HG03439 (cell line): ENCODE measurements at regions not wholly inside any gene's neighbourhood (a gene's known extent, or its start where the extent isn't known, plus 50 kb on each side); places are given as distances from the start of the nearest gene placed in this dataset.
"Not testable (repeated sequence)": the region's sequence is repeated elsewhere in the genome, so short reads cannot be mapped to it uniquely, and the experiment has no call there.

ENCODE experiments used
- ATAC-seq: cut with Tn5 transposase; IDR thresholded peaks from one replicate; pipeline ENCODE4 v1.9.1; 2021; ENCODE audit warnings: mild to moderate bottlenecking, moderate library complexity; ENCODE audit not compliant: unreplicated experiment

DNA sequence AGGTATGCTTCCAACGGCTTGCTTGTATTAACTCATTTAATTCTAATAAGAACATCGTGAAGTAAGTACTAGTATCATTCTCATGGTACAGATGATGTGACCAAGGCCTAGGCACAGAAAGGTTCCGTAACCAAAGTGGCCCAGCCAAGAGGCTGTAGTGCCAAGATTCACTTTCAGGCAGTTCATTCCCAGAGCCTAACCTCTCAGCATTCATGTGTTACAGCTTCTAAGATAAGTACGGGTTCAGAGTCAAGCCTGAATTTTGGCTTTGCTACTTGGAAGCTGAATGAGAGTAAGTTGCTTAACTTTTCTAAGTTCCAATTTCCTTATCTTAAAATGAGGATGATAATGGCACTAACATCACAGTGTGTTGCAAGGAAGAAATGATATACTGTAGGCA lies 379.9 kb downstream of the AEBP2 start:
- ATAC-seq = no peak

DNA sequence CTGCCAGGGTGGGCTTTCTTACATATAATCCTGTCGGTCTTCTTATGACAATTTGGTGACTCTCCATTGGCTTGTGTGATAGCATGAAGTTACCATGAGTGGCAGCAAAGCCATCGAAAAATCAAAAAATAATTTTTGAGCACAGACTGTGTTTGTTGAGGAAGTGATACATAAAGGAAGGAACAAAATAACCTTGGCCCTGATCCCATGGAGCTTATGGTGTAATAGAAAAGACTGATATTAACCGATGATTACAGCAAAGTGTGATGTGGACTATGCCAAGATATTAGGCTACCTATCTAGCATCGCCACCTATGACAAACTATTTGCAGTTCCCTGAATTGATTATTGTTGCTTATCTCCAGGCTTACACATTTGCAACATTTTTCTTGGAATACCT lies 383.2 kb downstream of the AEBP2 start:
- no peak for ATAC-seq

DNA sequence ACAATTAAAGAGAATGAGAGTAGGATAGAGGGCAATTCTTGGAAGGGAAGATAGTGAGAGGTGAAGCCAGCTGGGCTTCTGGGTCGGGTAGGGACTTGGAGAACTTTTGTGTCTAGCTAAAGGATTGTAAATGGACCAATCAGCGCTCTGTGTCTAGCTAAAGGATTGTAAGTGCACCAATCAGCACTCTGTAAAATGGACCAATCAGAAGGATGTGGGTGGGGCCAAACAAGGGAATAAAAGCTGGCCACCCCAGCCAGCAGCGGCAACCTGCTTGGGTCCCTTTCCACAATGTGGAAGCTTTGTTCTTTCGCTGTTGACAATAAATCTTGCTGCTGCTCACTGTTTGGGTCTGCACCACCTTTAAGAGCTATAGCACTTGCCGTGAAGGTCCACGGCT lies 384.0 kb downstream of the AEBP2 start:
- not testable (repeated sequence) for ATAC-seq

DNA sequence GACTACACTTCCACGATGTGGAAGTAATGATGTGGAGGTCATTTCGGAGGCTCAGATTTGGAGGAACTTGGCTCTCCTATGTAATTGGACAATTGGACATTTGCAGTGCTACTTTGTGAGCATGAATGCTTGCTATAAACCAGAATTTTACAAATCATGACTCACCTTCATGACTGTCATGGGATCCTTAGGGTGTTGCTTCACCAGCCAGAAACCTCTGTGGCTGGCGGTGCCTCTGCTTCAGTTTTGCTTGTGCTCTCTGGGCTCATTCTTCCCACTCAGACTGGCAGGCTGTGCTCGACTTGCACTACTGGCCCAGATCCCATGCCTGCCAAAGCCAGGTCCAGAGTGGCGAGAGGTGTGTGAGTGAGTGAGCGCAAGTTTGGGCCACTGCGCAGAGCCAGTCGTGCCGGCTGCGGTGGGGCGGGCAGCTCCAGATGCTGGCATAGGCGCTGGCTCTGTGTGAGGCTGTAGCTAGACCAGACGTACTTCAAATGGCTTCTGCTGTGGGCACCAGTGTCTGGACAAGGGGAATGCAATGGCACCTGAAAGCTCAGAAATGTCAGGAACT lies 387.8 kb downstream of the AEBP2 start:
- no peak for ATAC-seq

DNA sequence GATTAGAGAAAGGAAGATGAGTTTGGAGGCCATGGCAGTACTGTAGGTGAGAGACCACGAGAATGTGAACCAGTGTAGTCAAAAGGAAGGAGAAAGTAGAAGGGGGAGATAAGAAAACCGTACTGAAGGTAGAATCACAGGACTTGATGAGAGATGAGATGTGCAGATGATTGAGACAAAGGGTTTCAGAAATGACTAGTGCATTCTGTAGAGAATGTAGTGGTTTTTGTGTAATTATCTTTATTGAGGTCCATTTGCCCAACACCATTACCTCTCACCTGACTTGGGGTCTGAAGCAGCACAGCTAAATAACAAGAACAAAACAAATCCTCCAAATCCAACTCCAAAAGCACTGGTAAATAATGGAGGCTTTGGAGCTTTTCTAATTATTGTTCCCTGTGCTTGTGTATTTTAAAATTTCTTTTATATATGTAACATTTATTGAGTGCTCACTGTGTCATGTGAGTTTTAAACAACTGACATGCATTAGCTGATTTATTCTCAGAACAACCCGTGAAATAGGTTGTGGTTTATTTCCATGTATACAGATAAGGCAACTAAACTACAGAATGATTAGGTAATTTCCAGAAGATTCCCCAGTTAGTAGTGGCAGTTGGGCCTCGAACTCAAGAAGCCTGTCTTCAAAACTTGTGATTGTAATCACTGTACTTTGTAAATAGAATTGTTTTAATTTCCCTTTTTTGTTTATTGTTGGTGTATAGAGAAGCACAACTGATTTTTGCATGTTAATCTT lies 390.0 kb downstream of the AEBP2 start:
- ATAC-seq = no peak

DNA sequence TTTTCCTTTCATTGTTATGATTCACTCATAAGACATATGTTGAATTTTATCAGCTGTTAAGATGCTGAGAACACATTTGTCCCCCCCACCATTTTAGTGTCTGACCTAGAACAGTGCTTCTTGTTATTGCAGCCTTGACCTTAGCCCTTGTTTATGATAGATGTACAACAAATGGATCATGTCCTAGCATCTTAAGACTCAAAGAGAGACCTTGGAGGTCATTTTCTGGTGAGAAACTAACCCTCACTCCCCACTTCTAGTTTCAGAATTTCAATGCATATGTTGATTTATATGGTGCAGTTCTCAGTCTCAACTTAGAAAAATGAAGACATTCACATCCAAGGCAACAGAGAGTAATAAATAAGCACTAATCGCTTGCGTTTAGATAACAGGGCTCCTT lies 391.2 kb downstream of the AEBP2 start:
- ATAC-seq = no peak

DNA sequence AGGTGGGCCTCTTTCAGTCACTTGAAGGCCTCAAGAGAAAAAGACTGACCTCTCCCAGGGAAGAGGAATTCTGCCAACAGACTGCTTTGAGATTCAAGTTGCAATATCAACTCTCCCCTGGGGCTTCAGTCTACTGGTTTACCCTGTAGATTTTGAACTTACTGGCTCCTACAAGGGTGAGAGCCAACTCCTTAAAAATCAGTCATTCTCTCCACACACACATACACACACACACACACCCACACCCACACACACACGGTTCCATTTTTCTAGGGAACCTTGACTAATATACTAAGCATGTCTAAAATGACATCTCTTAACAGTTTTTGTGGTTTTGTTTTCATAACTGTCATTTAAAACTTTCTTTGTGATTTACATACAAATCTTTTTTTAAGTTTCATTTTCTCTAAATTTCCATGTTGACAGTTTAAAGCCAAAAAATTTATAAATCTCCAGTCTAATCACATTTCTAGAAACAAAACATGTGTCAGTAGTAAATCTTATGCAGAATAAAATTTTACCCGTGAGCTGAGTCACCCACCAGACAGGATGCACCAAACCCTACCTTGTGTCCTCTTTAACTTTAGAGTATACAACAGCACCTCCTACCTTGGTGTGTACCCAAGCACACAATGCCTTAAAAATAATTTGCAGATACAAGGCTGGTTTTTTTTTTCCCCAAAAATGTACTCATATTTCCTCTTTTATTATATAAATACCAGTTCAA lies 394.6 kb downstream of the AEBP2 start:
- no peak for ATAC-seq

DNA sequence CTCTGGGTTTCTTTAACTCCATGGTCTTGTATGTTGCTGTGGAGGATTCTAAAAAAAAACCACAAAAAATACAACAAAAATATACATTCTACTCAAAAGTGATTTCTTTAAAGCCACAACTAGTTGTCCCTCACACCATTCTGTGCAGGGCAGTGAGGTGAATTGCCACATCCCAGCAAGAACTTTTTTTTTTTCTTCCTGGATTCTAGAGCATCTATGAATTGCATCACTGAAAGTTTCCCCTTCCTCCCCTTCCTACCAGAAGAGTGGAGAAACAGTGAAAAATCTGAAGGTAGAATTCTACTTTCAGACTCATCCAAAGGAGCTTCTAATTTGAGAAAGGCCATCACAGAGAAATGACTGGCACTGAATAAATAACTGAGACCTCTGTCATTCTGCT lies 395.3 kb downstream of the AEBP2 start:
- no peak for ATAC-seq

DNA sequence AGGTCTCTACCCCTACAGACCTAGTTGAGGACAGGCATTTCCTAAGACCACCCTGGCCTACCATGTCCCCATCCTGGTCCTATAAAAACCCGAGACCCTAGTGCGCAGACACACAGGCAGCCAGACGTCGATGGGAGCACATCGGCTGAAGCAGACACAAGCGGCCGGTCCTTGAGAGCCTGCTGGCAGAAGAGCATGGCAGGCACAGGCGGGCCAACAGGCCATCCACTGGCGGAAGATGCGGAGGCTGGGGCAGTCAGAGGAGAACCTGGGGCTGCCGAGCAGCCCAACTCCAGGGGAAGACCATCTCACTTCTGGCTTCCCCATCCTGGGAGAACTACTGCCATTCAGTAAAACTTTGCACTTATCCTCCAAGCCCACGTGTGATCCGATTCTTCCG lies 396.8 kb downstream of the AEBP2 start:
- no peak for ATAC-seq

DNA sequence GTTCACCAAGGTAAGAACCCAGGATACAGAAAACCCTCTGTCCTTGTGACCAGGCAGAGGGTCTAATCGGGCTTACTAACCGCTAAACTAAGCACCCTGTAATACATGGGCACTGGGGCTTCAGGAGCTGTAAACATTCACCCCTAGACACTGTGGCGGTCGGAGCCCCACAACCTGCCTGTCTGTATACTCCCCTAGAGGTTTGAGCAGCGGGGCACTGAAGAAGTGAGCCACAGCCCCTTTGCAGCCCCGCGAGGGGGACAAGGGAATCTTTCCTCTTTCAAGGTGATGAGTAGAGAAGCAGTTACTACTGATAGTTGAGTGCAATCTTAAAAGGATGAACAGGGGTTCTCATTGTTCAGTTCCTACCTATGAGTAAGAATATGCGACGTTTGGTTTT lies 397.2 kb downstream of the AEBP2 start:
- no peak for ATAC-seq

DNA sequence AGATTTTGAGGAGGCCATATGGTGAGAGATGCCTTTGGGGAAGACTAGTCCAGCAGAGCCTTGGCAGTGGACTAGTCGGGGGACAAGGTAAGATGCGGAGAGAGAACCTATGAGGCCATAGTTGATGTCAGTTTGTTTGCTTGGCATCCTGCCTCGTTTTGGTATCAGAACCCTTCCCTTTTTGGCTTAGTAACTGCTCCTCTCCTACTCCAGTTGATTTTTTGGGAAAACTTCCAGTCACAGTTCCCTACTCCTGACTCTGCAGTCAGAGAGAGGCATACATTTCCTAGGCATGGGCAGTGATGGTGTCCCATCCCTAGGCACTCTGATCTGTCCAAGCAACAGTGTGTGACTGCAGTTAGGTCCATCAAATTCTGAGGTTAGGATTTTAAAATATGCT lies 398.3 kb downstream of the AEBP2 start:
- no peak for ATAC-seq

DNA sequence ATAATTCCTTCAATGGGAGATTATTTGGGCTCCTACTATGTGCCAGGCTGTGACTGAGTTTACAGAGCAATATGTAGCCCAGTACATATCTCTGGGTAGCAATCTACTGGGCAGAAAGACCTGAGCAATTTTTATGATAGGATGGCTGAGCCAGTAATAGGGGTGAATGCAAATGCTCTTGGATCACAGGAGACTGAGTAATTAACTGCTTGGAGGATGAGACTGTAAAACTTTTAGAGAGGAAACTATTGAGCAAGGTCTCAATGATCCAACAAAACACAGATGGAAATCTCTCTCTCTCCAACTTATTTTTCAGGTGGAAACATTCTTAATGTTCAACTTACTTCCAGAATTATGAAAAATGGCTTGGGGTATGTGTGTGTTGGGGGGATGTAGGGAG lies 402.2 kb downstream of the AEBP2 start:
- ATAC-seq = no peak

DNA sequence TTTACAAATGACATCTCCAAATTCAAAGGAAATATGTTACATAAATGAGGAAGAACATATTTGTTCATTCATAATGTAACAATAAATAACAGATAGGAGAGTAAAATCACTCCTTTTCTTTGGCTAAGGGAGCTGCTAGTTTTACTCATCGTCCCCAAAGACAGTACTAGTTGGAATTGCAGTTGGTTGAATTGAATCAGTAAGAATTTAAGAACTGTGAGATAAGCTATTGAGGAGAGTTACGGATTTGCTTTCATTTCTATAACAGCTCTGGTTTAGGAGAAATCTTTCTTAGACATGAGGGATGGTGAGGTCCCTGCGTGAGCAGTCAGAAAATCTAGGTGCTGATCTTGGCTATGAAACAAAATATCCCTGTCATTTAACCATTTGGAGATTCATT lies 402.8 kb downstream of the AEBP2 start:
- no peak for ATAC-seq

DNA sequence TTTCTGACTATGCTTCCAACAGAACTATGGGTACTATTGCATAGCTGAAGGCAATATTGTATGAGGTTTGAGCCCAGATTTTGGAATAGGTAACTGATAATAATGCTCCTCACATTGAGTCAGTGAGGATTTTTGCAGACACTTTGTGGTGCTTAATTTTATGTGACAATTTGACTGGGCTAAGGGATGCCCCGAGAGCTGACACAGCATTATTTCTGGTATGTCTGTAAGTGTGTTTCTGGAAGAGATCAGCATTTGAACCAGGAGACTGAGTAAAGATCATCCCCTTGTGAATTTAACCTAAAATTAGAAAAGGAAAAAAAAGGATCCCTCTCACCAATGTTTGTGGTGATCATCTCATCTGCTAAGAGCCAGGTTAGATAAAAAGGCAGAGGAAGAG lies 404.9 kb downstream of the AEBP2 start:
- ATAC-seq = no peak

DNA sequence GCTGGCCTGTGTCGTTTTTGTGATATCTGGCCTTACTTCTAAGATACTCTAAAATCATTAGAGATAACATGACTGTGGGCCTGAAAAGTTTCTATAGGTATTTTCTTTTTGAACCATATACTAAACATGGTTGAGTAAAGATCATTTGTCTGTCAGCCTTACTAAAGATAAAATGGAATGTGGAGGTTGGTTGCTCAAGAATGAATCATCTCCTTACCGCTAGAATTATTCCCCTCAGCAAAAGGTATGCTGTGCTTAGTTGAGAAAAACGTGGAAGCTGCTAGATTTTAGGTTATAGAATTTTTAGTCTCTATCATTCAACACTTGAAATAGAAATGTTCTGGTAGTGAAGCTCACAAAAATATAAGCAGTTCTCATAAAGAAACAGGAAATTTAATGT lies 407.3 kb downstream of the AEBP2 start:
- ATAC-seq = no peak

DNA sequence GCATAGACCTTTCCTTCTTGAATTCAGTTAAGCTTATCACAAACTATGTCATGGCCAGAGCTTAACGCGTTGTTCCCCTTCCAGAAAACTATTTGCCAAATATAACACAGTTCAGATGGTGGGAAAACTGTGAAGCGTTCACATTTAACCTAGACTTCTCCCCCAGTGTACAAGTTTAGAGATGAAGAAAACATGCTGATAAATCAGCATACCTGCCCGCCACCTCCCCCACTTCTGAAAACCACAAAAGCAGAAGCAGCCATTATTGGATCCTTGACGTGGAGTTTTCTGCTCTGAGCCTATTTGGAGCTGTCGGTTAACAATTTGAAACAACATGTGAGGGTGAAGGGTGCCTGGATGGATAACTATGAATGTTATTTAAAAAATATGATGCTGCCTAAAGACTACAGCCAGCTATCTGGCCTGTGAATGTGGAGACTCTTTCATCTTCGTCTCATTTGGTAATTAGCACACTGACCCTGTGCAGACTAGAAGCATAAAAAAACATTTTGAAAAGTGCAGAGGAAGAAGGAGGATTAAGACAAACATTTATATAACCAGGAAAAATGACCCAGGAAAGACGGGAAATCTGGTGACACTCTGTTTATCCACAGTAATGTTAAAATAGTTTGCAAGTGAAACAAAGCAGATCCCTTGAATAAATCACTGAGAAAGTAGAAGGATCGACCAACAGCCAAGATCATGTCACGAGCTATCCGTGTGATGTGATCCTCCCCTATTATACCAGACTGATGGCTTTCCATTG lies 408.2 kb downstream of the AEBP2 start:
- no peak for ATAC-seq

DNA sequence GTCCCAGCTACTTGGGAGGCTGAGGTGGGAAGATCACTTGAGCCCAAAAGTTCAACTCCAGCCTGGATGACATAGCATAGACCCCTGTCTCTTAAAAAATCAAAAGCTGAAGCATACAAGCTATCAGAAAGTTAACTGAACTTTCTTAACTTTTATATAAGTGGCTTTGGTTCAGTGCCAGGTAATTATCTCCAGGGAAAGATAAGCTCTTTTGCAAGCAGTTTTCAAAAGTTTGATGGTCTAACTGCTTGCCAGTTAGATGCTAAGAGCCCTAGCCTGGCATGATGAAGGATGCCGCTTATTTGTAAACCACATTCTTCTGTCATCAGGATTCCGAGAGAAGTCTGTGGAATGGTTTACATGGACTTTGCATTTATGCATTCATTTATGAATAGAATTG lies 409.1 kb downstream of the AEBP2 start:
- ATAC-seq = no peak

DNA sequence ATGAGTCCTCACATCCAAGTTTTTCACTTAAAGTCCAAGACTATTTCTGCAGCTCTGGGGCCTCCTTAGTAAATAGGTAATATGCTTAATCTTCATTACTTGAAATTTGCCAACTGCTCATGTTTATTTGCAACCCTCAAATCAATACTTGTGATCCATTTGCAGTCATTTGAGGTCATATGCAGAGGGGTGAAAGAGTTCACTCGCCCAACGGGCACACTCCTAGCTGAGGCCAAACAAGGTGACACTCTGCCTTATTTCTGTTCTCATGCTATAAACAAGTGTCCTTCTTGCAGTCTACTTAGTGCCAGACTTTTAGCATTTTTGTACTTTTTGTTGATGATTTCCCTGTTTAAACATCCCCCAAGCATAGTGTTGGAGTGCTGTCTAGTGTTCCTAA lies 409.9 kb downstream of the AEBP2 start:
- ATAC-seq = no peak

DNA sequence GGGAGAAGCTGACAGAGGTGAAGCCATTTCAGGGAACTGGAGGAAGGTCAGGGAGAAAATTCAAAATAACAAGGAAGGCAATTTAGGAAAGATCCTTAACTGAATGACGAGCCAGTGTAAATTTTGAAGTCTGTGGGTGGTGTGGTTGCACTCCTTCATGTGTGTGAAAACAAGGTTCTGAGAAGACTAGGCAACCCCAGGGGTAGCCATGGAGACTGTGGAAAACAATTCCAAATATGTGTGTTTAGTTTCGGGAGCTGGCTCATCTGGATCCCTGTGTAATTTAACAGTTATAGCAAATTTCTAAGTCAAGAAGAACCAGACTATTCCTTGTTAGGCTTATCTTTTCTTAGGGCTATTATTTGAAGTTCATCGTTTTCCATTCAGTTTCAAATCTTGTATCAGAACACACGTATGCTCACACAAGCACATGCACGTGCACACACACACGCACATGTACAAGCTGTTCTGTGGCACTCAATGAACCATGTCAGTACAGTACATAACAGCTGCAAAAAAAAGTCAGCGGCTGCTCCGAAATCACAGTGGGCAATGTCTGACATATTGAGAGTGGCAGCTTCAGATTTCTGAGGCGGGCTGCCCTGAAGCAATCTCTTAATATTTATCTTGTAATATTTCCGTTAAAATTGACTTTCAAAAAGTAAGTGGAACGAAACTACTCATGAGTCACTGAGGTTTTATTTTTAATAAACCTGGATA lies 411.2 kb downstream of the AEBP2 start:
- no peak for ATAC-seq

DNA sequence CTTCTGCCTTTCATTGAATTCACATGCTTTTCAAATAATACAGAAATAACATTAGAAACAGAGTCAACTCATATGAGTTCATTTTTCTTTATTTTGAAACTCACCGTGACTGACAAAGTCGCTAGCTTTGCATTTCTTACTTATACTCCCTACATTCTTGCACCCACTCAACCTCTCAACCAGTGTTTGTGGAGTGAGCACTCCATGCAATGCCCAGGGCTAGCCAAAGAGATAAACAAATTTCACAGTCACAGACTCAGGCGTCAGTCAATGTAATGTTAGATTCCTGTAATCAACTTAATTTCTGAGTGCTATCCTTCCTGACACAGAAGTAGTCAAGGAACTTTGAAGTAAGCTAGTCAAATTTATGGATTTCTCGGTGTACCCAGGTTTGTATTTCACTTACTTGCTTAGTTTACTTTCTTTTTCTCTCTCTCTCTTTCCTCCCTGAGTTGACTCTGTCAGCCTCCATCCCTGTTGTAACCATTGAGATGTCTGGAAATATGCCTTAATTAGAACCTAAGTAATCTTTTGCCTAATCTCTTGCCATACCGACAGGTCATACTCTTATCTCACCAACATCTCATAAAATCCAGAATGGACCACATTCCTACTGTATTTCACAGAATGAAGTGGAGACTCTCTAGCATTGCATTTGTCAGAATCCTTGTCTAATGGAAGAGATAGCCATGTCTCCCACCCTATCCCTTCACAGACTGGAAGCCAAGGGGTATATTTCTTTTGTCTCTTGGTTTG lies 413.0 kb downstream of the AEBP2 start:
- ATAC-seq = no peak
